ENCODE measurements at regions not wholly inside any gene's neighbourhood (a gene's known extent, or its start where the extent isn't known, plus 50 kb on each side); places are given as distances from the start of the nearest gene placed in this dataset.

DNA sequence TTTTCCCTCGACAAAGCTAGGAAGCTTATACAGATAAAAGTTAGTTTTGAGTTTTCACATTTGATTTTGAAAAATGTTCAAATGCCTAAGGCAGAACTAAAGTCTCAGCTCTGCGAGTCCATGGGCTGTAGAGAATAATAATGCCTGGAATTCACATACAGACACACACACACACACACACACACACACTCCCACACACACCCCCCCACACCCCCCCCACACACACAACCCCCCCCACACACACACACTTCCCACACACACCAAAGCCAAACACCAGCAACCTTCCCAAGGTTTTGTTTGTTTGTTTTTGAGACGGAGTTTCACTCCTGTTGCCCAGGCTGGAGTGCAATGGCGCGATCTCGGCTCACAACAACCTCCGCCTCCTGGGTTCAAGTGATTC is 62.8 kb upstream of the EIF5 start:
- H3K36me3 ChIP-seq (ENCODE audit: insufficient read depth): peaks cover 4% of the 10 kb centered on the region; the same call in 1 of the 2 replicates
- peaks cover 39% of the 10 kb centered on the region for H3K27me3 Mint-ChIP-seq (ENCODE audit: insufficient read depth, low read depth, poor library complexity)
- H3K9me3 Mint-ChIP-seq: peaks cover 36% of the 10 kb centered on the region
- H3K4me3 ChIP-seq: no peak overlapping the region
- no peaks in the 10 kb centered on the region for H4K20me1 ChIP-seq (replicated peaks; ENCODE audit: insufficient read depth)
- H2AFZ ChIP-seq: no peak overlapping the region
- no peak overlapping the region for H3K27ac Mint-ChIP-seq
- TF ChIP-seq, protein P1, sequence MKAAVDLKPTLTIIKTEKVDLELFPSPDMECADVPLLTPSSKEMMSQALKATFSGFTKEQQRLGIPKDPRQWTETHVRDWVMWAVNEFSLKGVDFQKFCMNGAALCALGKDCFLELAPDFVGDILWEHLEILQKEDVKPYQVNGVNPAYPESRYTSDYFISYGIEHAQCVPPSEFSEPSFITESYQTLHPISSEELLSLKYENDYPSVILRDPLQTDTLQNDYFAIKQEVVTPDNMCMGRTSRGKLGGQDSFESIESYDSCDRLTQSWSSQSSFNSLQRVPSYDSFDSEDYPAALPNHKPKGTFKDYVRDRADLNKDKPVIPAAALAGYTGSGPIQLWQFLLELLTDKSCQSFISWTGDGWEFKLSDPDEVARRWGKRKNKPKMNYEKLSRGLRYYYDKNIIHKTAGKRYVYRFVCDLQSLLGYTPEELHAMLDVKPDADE (IDR thresholded peaks at IDR 0.05): no peak
- TF ChIP-seq STAT1 (IDR thresholded peaks at IDR 0.05; ENCODE audit: unreplicated experiment): no peak
- no peak for TF ChIP-seq ZNF331 (CRISPR knock-in tag; IDR thresholded peaks at IDR 0.05; ENCODE audit: low read depth)
- no peak for TF ChIP-seq EZH2 (IDR thresholded peaks at IDR 0.05; ENCODE audit: low read depth, unreplicated experiment)
- no peak for TF ChIP-seq EZH2phosphoT487 (IDR thresholded peaks at IDR 0.05; ENCODE audit: unreplicated experiment)
- H3K27ac ChIP-seq (ENCODE audit: low read depth): no peak overlapping the region
- DNase-seq (ENCODE audit: low spot score): no peak
- H3K4me2 ChIP-seq: no peak overlapping the region
- H3F3A ChIP-seq (replicated peaks; ENCODE audit: low read depth): 0 out of 2 replicates have a peak, but pooled peaks cover 3% of the 10 kb centered on the region
- no peaks in the 10 kb centered on the region for H3K4me1 ChIP-seq (ENCODE audit: insufficient read depth)
- no peak for ATAC-seq
- H3K79me2 ChIP-seq (replicated peaks; ENCODE audit: insufficient read depth): no peaks in the 10 kb centered on the region
- peaks cover 45% of the 10 kb centered on the region for H3K27me3 ChIP-seq (ENCODE audit: insufficient read depth)
- no peak overlapping the region for H3K4me3 Mint-ChIP-seq
- H3K9me2 ChIP-seq (ENCODE audit: insufficient read depth): no peaks in the 10 kb centered on the region
- peaks cover 19% of the 10 kb centered on the region for H3K36me3 Mint-ChIP-seq (ENCODE audit: low read depth)
- peaks cover 8% of the 10 kb centered on the region for H3K4me1 Mint-ChIP-seq

DNA sequence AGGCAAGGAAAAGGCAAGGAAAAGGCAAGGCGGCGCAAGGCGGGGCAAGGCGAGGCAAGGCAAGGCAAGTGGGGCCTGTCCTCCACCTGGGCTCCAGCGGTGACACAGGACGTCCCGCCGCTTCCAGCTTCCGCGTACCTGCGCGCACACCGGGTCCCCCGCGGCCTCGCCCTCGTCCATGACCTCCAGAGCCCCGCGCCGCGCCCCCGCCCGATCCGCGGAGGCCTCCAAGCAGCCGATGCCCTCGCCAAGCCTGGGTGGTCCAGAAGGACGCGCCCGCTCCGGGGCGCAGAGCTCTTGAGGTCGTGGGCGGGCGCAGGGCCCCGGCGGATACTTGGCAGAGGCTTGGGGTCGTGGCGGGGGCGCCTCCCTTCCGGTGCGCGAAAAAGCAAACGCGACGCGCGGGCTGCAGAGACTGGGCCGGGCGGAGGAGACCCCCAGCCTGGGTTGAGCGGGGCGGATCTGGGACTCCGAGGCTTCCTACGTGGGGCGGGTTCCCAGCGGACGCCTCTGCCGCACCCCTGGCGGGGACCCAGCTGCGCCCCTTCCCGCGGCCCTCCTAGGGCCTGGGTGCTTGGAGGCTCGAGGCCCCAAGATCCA is 60.8 kb upstream of the EIF5 start:
- H3K27me3 ChIP-seq (ENCODE audit: insufficient read depth): peaks cover 66% of the 10 kb centered on the region
- H3K4me1 Mint-ChIP-seq: no peaks in the 10 kb centered on the region; the same call in 2 of the 3 replicates
- 0 out of 2 replicates have a peak, but pooled peaks cover 6% of the 10 kb centered on the region for H3F3A ChIP-seq (replicated peaks; ENCODE audit: low read depth)
- no peaks in the 10 kb centered on the region for H4K20me1 ChIP-seq (replicated peaks; ENCODE audit: insufficient read depth)
- peaks cover 45% of the 10 kb centered on the region for H3K27me3 Mint-ChIP-seq (ENCODE audit: insufficient read depth, low read depth, poor library complexity)
- peak overlapping the region; percentile 60; the same call in 2 of the 3 replicates for H3K4me3 Mint-ChIP-seq
- H3K9me2 ChIP-seq (ENCODE audit: insufficient read depth): no peaks in the 10 kb centered on the region
- H2AFZ ChIP-seq: peak overlapping the region; percentile 89
- H3K4me3 ChIP-seq: peak overlapping the region; percentile 58
- peak overlapping the region; percentile 84 for H3K4me2 ChIP-seq
- H3K79me2 ChIP-seq (replicated peaks; ENCODE audit: insufficient read depth): no peaks in the 10 kb centered on the region
- peak; percentile 57 for DNase-seq (ENCODE audit: low spot score)
- peaks cover 4% of the 10 kb centered on the region; the same call in 1 of the 2 replicates for H3K36me3 ChIP-seq (ENCODE audit: insufficient read depth)
- H3K9me3 Mint-ChIP-seq: peaks cover 28% of the 10 kb centered on the region
- H3K36me3 Mint-ChIP-seq (ENCODE audit: low read depth): peaks cover 12% of the 10 kb centered on the region; the same call in 2 of the 3 replicates
- H3K27ac ChIP-seq (ENCODE audit: low read depth): no peak overlapping the region
- H3K4me1 ChIP-seq (ENCODE audit: insufficient read depth): no peaks in the 10 kb centered on the region
- no peak overlapping the region for H3K27ac Mint-ChIP-seq
- peak; percentile 67 for ATAC-seq
- TF ChIP-seq JUNB (IDR thresholded peaks at IDR 0.05; ENCODE audit: unreplicated experiment): no peak
- peak; percentile 70 for TF ChIP-seq EZH2 (IDR thresholded peaks at IDR 0.05; ENCODE audit: low read depth, unreplicated experiment)
- no peak for TF ChIP-seq NANOG (IDR thresholded peaks at IDR 0.05; ENCODE audit: borderline replicate concordance)
- TF ChIP-seq EZH2phosphoT487 (IDR thresholded peaks at IDR 0.05; ENCODE audit: unreplicated experiment): peak; percentile 29
- TF ChIP-seq CREB1 (CRISPR knock-in tag; IDR thresholded peaks at IDR 0.05; ENCODE audit: low read depth): no peak
- TF ChIP-seq, protein P2, sequence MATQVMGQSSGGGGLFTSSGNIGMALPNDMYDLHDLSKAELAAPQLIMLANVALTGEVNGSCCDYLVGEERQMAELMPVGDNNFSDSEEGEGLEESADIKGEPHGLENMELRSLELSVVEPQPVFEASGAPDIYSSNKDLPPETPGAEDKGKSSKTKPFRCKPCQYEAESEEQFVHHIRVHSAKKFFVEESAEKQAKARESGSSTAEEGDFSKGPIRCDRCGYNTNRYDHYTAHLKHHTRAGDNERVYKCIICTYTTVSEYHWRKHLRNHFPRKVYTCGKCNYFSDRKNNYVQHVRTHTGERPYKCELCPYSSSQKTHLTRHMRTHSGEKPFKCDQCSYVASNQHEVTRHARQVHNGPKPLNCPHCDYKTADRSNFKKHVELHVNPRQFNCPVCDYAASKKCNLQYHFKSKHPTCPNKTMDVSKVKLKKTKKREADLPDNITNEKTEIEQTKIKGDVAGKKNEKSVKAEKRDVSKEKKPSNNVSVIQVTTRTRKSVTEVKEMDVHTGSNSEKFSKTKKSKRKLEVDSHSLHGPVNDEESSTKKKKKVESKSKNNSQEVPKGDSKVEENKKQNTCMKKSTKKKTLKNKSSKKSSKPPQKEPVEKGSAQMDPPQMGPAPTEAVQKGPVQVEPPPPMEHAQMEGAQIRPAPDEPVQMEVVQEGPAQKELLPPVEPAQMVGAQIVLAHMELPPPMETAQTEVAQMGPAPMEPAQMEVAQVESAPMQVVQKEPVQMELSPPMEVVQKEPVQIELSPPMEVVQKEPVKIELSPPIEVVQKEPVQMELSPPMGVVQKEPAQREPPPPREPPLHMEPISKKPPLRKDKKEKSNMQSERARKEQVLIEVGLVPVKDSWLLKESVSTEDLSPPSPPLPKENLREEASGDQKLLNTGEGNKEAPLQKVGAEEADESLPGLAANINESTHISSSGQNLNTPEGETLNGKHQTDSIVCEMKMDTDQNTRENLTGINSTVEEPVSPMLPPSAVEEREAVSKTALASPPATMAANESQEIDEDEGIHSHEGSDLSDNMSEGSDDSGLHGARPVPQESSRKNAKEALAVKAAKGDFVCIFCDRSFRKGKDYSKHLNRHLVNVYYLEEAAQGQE (IDR thresholded peaks at IDR 0.05; ENCODE audit: unreplicated experiment): no peak
- no peak for TF ChIP-seq ZNF331 (CRISPR knock-in tag; IDR thresholded peaks at IDR 0.05; ENCODE audit: low read depth)
- TF ChIP-seq, protein P3, sequence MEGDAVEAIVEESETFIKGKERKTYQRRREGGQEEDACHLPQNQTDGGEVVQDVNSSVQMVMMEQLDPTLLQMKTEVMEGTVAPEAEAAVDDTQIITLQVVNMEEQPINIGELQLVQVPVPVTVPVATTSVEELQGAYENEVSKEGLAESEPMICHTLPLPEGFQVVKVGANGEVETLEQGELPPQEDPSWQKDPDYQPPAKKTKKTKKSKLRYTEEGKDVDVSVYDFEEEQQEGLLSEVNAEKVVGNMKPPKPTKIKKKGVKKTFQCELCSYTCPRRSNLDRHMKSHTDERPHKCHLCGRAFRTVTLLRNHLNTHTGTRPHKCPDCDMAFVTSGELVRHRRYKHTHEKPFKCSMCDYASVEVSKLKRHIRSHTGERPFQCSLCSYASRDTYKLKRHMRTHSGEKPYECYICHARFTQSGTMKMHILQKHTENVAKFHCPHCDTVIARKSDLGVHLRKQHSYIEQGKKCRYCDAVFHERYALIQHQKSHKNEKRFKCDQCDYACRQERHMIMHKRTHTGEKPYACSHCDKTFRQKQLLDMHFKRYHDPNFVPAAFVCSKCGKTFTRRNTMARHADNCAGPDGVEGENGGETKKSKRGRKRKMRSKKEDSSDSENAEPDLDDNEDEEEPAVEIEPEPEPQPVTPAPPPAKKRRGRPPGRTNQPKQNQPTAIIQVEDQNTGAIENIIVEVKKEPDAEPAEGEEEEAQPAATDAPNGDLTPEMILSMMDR (conservative IDR thresholded peaks at IDR 0.05; ENCODE audit: low read depth in 2 of 2): no peak

All from GM23338 (cell line).